GM12872 (cell line): ENCODE measurements at regions not wholly inside any gene's neighbourhood (a gene's known extent, or its start where the extent isn't known, plus 50 kb on each side); places are given as distances from the start of the nearest gene placed in this dataset.

Source experiments
- TF ChIP-seq, protein P1 (sequence below): IDR thresholded peaks from 3 replicates; pipeline ENCODE4 v1.5.1; 2011; ENCODE audit warnings: low read depth, mild to moderate bottlenecking, low read length, moderate library complexity; ENCODE audit not compliant: insufficient read depth

DNA sequence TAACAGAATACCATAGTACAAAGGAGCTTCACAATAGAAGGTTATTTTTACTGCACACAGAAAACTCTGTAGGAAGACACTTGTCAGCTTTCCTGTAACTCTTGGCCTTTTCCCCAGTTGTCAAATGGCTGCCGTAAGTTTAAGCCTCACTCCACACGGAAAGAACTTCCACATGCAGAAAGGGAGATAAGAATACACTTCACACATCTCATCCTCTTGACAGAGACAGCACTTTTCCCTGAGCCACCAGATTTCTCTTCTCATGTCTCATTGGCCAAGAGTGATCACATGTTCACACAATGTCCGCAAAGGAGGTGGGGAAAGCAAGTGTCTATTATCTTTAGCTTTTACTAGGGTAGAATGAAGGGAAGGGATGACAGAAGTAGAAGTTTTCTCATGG lies 540.7 kb downstream of the HAO1 start:
- TF ChIP-seq, protein P1, sequence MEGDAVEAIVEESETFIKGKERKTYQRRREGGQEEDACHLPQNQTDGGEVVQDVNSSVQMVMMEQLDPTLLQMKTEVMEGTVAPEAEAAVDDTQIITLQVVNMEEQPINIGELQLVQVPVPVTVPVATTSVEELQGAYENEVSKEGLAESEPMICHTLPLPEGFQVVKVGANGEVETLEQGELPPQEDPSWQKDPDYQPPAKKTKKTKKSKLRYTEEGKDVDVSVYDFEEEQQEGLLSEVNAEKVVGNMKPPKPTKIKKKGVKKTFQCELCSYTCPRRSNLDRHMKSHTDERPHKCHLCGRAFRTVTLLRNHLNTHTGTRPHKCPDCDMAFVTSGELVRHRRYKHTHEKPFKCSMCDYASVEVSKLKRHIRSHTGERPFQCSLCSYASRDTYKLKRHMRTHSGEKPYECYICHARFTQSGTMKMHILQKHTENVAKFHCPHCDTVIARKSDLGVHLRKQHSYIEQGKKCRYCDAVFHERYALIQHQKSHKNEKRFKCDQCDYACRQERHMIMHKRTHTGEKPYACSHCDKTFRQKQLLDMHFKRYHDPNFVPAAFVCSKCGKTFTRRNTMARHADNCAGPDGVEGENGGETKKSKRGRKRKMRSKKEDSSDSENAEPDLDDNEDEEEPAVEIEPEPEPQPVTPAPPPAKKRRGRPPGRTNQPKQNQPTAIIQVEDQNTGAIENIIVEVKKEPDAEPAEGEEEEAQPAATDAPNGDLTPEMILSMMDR: no peak

DNA sequence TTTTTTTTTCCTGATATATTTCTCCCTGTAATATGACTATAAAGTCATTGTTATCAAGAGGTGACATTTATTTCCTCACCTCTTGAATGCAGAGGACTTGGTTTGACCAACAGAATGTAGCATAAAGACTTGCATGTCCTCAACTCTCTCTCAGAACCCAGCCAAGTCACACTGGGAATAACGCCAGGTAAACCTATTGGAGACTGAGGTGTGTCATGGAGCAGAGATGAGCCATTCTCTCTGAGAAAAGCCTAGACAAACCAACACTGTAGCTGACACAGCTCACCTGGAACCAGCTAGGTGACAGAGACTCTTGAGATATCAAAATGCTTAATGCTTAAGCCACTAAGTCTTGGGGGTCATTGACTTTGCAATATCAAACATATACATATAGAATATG lies 533.6 kb downstream of the HAO1 start:
- TF ChIP-seq, protein P1: no peak

DNA sequence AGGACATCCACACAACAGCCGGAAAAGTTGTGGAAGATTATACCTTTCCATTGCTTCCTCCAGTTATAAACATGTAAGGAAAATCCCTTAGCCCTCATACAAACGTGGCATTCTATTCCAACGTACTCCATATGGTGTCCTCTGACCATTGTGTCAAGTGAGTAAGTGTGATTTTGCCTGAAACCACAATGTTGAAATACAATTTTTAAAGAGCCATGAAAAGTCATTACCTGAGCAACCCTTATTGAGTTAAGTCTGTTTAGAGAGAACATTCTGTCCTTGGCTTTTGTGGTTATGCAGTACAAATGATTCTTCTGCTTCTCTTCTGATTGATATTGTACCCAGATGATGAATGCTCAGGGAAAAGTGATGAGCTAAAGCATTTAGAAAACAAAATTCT lies 530.1 kb downstream of the HAO1 start:
- TF ChIP-seq, protein P1: no peak

DNA sequence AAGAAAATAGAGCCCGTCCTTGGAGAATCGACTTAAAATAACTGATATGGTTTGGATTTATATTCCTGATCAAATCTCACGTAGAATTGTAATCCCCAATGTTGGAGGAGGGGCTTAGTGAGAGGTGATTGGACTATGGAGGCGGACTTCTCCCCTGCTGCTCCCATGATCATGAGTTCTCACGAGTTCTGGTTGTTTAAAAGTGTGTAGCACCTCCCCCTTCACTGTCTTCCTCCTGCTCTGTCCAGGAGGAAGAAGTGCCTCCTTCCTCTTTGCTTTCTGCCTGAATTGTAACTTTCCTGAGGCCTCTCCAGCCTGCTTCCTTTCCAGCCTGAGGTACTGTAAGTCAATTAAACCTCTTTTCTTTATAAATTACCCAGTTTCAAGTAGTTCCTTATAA lies 529.2 kb downstream of the HAO1 start:
- TF ChIP-seq, protein P1: no peak

GRCh38 chr20:7415427-7415826 lies 524.8 kb downstream of the HAO1 start:
- TF ChIP-seq, protein P1: no peak

GRCh38 chr20:7416382-7416781 lies 523.9 kb downstream of the HAO1 start:
- TF ChIP-seq, protein P1: no peak

GRCh38 chr20:7420345-7420744 lies 519.9 kb downstream of the HAO1 start:
- TF ChIP-seq, protein P1: no peak
